Neuronal stem cell (in vitro differentiated cells): ENCODE measurements at regions not wholly inside any gene's neighbourhood (a gene's known extent, or its start where the extent isn't known, plus 50 kb on each side); places are given as distances from the start of the nearest gene placed in this dataset.

Experiments used
- DNase-seq: peaks from one replicate; pipeline ENCODE4 v3.0.0-alpha.2; 2013; ENCODE audit warnings: low spot score
- H2AFZ ChIP-seq: one replicate; pipeline ENCODE4 v1.6.1; 2013; ENCODE audit warnings: mild to moderate bottlenecking, low read length, inconsistent platforms
- H2AK5ac ChIP-seq: 2 replicates; pipeline ENCODE4 v1.6.1; 2013; ENCODE audit warnings: low read depth, mild to moderate bottlenecking, inconsistent platforms, low read length, moderate library complexity, mixed read lengths
- H2BK120ac ChIP-seq: 2 replicates; pipeline ENCODE4 v1.6.1; 2013; ENCODE audit warnings: low read depth, mild to moderate bottlenecking, inconsistent platforms, low read length, moderate library complexity, mixed read lengths
- H2BK12ac ChIP-seq: one replicate; pipeline ENCODE4 v1.6.1; 2013; ENCODE audit warnings: low read length, inconsistent platforms
- H2BK15ac ChIP-seq: 2 replicates; pipeline ENCODE4 v1.6.1; 2013; ENCODE audit warnings: mild to moderate bottlenecking, low read length, inconsistent platforms, mixed read lengths
- H2BK5ac ChIP-seq: one replicate; pipeline ENCODE4 v1.6.1; 2013; ENCODE audit warnings: inconsistent platforms, mild to moderate bottlenecking, low read length, moderate library complexity
- H3K14ac ChIP-seq: one replicate; pipeline ENCODE4 v1.6.1; 2013; ENCODE audit warnings: low read length, inconsistent platforms
- H3K18ac ChIP-seq: 2 replicates; pipeline ENCODE4 v1.6.1; 2013; ENCODE audit warnings: low read length, inconsistent platforms
- H3K23ac ChIP-seq: 2 replicates; pipeline ENCODE4 v1.6.1; 2013; ENCODE audit warnings: low read depth, mild to moderate bottlenecking, mixed read lengths, low read length, inconsistent platforms; ENCODE audit not compliant: poor library complexity
- H3K27ac ChIP-seq: replicated peaks from 3 replicates; pipeline ENCODE4 v1.5.1; 2013; ENCODE audit warnings: low read length, inconsistent platforms
- H3K27me3 ChIP-seq, 3 experiments: 2 replicates each; pipeline ENCODE4 v1.6.1; 2013; ENCODE audit warnings: low read length in 3 of 3, mild to moderate bottlenecking in 2 of 3, inconsistent platforms in 1 of 3, low read depth in 1 of 3, mixed read lengths in 1 of 3, moderate library complexity in 1 of 3; ENCODE audit not compliant: control insufficient read depth in 3 of 3, insufficient read depth in 3 of 3
- H3K36me3 ChIP-seq, 2 donors: replicated peaks in 1 of 2; 2 replicates each; pipeline ENCODE4 v1.6.1; 2013; ENCODE audit warnings: low read length in 2 of 2; ENCODE audit not compliant: control insufficient read depth in 2 of 2, insufficient read depth in 2 of 2
- H3K4ac ChIP-seq: 2 replicates; pipeline ENCODE4 v1.6.1; 2013; ENCODE audit warnings: inconsistent platforms, mild to moderate bottlenecking, low read length, moderate library complexity
- H3K4me1 ChIP-seq, 2 donors: 1 replicate in 1 of 2; 2 replicates in 1 of 2; pipeline ENCODE4 v1.6.1; 2013; ENCODE audit warnings: low read length in 2 of 2, low read depth in 1 of 2; ENCODE audit not compliant: control insufficient read depth in 2 of 2, insufficient read depth in 1 of 2
- H3K4me2 ChIP-seq: one replicate; pipeline ENCODE4 v1.6.1; 2013; ENCODE audit warnings: mild to moderate bottlenecking, low read length, inconsistent platforms; ENCODE audit not compliant: insufficient read depth, poor library complexity, severe bottlenecking
- H3K4me3 ChIP-seq, 2 donors: 2 replicates each; pipeline ENCODE4 v1.5.1; 2013; ENCODE audit warnings: low read length in 2 of 2, mild to moderate bottlenecking in 2 of 2, inconsistent platforms in 1 of 2, moderate library complexity in 1 of 2
- H3K79me1 ChIP-seq: one replicate; pipeline ENCODE4 v1.6.1; 2013; ENCODE audit warnings: low read depth, mild to moderate bottlenecking, inconsistent platforms, low read length, moderate library complexity
- H3K9ac ChIP-seq: one replicate; pipeline ENCODE4 v1.6.1; 2013; ENCODE audit warnings: mild to moderate bottlenecking, low read depth, low read length, inconsistent platforms; ENCODE audit not compliant: poor library complexity
- H3K9me3 ChIP-seq, 2 donors: replicated peaks in 1 of 2; 2 replicates each; pipeline versions ENCODE3 to v1.6.1; 2013; ENCODE audit warnings: low read length in 2 of 2, mild to moderate bottlenecking in 2 of 2, inconsistent platforms in 1 of 2, low read depth in 1 of 2, mixed read lengths in 1 of 2, moderate library complexity in 1 of 2; ENCODE audit not compliant: control insufficient read depth in 2 of 2, insufficient read depth in 1 of 2
- H4K8ac ChIP-seq: one replicate; pipeline ENCODE4 v1.6.1; 2013; ENCODE audit warnings: low read depth, mild to moderate bottlenecking, inconsistent platforms, low read length, moderate library complexity
- H4K91ac ChIP-seq: one replicate; pipeline ENCODE4 v1.6.1; 2013; ENCODE audit warnings: low read length, low read depth, mild to moderate bottlenecking, inconsistent platforms; ENCODE audit not compliant: poor library complexity
- WGBS, 2 donors: extraction: QIAGEN DNeasy Blood & Tissue Kit; methylation state at CpG; one replicate each; pipeline ENCODE4 v1.1.7; 2013; ENCODE audit warnings: missing lambda C conversion rate in 2 of 2, mixed read lengths in 1 of 2; ENCODE audit not compliant: insufficient read length in 2 of 2, insufficient replicate concordance in 1 of 2; ENCODE audit errors: extremely low coverage in 2 of 2; 5-methylcytosine and 5-hydroxymethylcytosine counted together

GRCh38 chr5:112628214-112628980 is 109.3 kb upstream of the APC start:
- no CpG with 5 or more reads among the region's 6 CpGs for WGBS, 2 donors
- peak overlapping the region; percentile 7 for H2AFZ ChIP-seq
- no peak overlapping the region for H3K4me2 ChIP-seq
- peaks cover 5 to 29% of the 10 kb centered on the region in 2 donors for H3K4me1 ChIP-seq
- no peak overlapping the region for H4K91ac ChIP-seq
- no peak overlapping the region for H2BK5ac ChIP-seq
- H3K14ac ChIP-seq: no peak overlapping the region
- H4K8ac ChIP-seq: no peak overlapping the region
- peak; percentile 36 for DNase-seq
- H3K9me3 ChIP-seq: no peaks in the 10 kb centered on the region
- H2AK5ac ChIP-seq: no peak overlapping the region
- H2BK12ac ChIP-seq: no peak overlapping the region
- H2BK15ac ChIP-seq: no peak overlapping the region
- no peak overlapping the region for H3K23ac ChIP-seq
- no peaks in the 10 kb centered on the region for H3K27me3 ChIP-seq
- H3K9ac ChIP-seq: no peak overlapping the region
- no peaks in the 10 kb centered on the region for H3K79me1 ChIP-seq
- no peak overlapping the region for H3K4ac ChIP-seq
- H3K18ac ChIP-seq: no peak overlapping the region
- no peak overlapping the region for H3K4me3 ChIP-seq
- H3K27ac ChIP-seq: no peak overlapping the region
- H3K36me3 ChIP-seq: no peaks in the 10 kb centered on the region
- no peak overlapping the region for H2BK120ac ChIP-seq

DNA sequence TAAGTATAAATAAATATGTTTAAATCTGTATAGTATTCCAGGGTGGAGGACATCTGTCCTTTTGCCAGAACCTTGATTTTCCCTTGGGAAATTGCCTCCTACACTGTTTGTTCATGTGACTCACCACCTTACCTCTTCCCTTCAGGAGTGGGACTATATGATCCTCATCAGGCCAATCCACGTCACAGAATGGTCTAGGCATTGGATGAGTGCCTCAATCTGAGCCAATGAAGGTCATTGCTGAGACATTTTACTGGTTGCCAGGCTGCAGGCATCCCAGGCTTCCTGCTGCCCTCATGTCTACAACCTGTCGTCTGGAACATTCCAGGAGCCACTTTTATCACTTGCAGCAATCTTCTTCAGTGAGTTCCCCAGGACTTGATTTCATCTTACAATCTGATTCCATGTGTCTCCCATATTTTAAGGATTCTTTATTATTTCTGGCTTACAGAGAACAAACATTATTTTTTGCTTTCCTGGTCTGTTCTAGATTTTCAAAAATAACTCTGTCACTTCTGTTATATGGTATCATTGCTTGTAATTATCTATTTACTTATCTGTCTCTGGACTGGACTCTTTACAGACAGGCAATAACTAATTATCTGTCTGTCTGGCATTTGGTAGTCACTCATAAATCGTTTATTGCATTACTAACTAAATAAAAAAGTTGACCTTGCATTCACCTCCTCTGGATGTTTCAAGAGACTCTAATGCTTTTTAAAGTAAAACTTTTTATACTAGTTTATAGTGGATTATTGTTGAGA is 107.3 kb upstream of the APC start:
- WGBS, 2 donors: no CpG with 5 or more reads among the region's 3 CpGs
- H2BK120ac ChIP-seq: no peak overlapping the region

DNA sequence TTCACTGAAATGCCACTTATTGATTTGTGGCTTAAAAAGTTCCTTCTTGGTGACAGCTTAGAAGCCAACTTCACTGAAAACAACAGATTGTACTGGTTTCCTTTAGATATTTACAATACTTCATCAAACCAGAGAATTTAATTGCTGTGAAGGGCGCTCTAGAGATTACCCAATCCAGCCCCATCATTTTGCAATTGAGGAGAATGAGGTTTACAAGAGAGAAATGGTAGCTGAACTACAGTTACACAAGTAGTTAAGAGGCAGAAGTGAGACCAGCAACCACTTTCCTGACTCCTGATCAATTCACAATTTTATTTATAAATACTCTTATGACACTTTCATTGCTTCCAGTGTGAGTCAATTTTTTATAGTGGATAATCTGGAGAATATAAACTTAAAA is 103.5 kb upstream of the APC start:
- no CpG with 5 or more reads among the region's 1 CpG for WGBS, 2 donors
- Histone ChIP-seq H3K4ac (no peak overlapping the region), H2BK15ac (no peak overlapping the region), H4K8ac (no peak overlapping the region), H3K9ac (no peak overlapping the region), H3K36me3 (no peaks in the 10 kb centered on the region), H3K79me1 (no peaks in the 10 kb centered on the region), H2BK120ac (no peak overlapping the region), H2BK12ac (no peak overlapping the region), H3K4me2 (no peak overlapping the region), H2BK5ac (no peak overlapping the region), H2AK5ac (no peak overlapping the region), H4K91ac (no peak overlapping the region), H3K27me3 (no peaks in the 10 kb centered on the region), H3K23ac (no peak overlapping the region), H2AFZ (no peak overlapping the region), H3K18ac (no peak overlapping the region), H3K27ac (no peak overlapping the region), H3K4me1 (peaks cover under 1 to 2% of the 10 kb centered on the region in 2 donors), H3K14ac (no peak overlapping the region), H3K4me3 (no peak overlapping the region), H3K9me3 (no peaks in the 10 kb centered on the region)
- no peak for DNase-seq

More for the DNA sequence above, 107.3 kb upstream of the APC start:
- no peak overlapping the region for H3K18ac ChIP-seq
- H3K4me2 ChIP-seq: no peak overlapping the region
- no peak overlapping the region for H4K91ac ChIP-seq
- no peak for DNase-seq
- H3K27ac ChIP-seq: no peak overlapping the region
- no peak overlapping the region for H2BK5ac ChIP-seq
- no peak overlapping the region for H2AK5ac ChIP-seq
- no peak overlapping the region for H3K4ac ChIP-seq
- H3K36me3 ChIP-seq: no peaks in the 10 kb centered on the region
- H3K4me1 ChIP-seq: peaks cover 7 to 25% of the 10 kb centered on the region in 2 donors
- H3K4me3 ChIP-seq: no peak overlapping the region
- H3K9ac ChIP-seq: no peak overlapping the region
- no peak overlapping the region for H3K14ac ChIP-seq
- no peaks in the 10 kb centered on the region for H3K9me3 ChIP-seq
- no peak overlapping the region for H2BK12ac ChIP-seq
- no peak overlapping the region for H2AFZ ChIP-seq
- no peak overlapping the region for H2BK15ac ChIP-seq
- no peaks in the 10 kb centered on the region for H3K27me3 ChIP-seq
- H3K79me1 ChIP-seq: no peaks in the 10 kb centered on the region
- no peak overlapping the region for H4K8ac ChIP-seq
- no peak overlapping the region for H3K23ac ChIP-seq

DNA sequence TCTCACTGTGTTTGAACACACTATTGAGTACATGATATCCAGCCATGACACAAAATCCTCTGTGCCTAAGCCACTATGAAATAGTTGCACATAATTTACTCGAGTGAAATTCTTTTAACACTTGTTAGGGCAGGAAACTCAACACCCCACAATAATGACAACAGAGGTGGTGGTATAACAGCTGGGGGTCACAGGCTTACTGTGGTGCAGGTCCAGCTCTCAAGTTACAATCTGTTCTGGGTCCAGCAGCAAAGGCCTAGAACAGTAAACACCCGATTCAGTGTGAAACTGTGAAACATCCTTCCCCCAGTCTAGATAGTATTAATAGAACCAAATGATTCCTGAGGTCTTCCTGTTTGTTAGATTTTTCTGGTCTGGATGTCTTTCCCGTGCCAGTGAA is 102.9 kb upstream of the APC start:
- no peak overlapping the region for H3K23ac ChIP-seq
- no peak overlapping the region for H4K8ac ChIP-seq
- no peaks in the 10 kb centered on the region for H3K79me1 ChIP-seq
- no peak overlapping the region for H3K18ac ChIP-seq
- DNase-seq: no peak
- H2AFZ ChIP-seq: no peak overlapping the region
- peaks cover 0 to 2% of the 10 kb centered on the region in 2 donors for H3K4me1 ChIP-seq
- no peak overlapping the region for H3K14ac ChIP-seq
- no peak overlapping the region for H3K27ac ChIP-seq
- no peak overlapping the region for H3K9ac ChIP-seq
- no peak overlapping the region for H2BK120ac ChIP-seq
- no peak overlapping the region for H2BK12ac ChIP-seq
- H3K27me3 ChIP-seq: no peaks in the 10 kb centered on the region
- no peak overlapping the region for H4K91ac ChIP-seq
- H3K36me3 ChIP-seq: no peaks in the 10 kb centered on the region
- H3K4me2 ChIP-seq: no peak overlapping the region
- H2BK5ac ChIP-seq: no peak overlapping the region
- no peak overlapping the region for H2BK15ac ChIP-seq
- no peaks in the 10 kb centered on the region for H3K9me3 ChIP-seq
- H2AK5ac ChIP-seq: no peak overlapping the region
- no CpG with 5 or more reads among the region's 3 CpGs for WGBS, 2 donors
- no peak overlapping the region for H3K4me3 ChIP-seq
- no peak overlapping the region for H3K4ac ChIP-seq
